ENCODE measurements at regions not wholly inside any gene's neighbourhood (a gene's known extent, or its start where the extent isn't known, plus 50 kb on each side); places are given as distances from the start of the nearest gene placed in this dataset.

GRCh38 chr2:142234741-142235140, 103.9 kb upstream of the LRP1B start:
- TF ChIP-seq CTCF (IDR thresholded peaks at IDR 0.05 in 4 of 5, conservative IDR thresholded peaks at IDR 0.05 in 1 of 5) (no peak), POLR2A (IDR thresholded peaks at IDR 0.05) (no peak)

Data from gastrocnemius medialis (tissue), 4 donors.